HUDEP-2 (cell line): ENCODE measurements at regions not wholly inside any gene's neighbourhood (a gene's known extent, or its start where the extent isn't known, plus 50 kb on each side); places are given as distances from the start of the nearest gene placed in this dataset.

Source experiments
- DNase-seq, 76 experiments: peaks; one replicate each; lab custom pipeline; 2025; ENCODE audit not compliant: unreplicated experiment in 76 of 76; lab: John Stamatoyannopoulos, UW

DNA sequence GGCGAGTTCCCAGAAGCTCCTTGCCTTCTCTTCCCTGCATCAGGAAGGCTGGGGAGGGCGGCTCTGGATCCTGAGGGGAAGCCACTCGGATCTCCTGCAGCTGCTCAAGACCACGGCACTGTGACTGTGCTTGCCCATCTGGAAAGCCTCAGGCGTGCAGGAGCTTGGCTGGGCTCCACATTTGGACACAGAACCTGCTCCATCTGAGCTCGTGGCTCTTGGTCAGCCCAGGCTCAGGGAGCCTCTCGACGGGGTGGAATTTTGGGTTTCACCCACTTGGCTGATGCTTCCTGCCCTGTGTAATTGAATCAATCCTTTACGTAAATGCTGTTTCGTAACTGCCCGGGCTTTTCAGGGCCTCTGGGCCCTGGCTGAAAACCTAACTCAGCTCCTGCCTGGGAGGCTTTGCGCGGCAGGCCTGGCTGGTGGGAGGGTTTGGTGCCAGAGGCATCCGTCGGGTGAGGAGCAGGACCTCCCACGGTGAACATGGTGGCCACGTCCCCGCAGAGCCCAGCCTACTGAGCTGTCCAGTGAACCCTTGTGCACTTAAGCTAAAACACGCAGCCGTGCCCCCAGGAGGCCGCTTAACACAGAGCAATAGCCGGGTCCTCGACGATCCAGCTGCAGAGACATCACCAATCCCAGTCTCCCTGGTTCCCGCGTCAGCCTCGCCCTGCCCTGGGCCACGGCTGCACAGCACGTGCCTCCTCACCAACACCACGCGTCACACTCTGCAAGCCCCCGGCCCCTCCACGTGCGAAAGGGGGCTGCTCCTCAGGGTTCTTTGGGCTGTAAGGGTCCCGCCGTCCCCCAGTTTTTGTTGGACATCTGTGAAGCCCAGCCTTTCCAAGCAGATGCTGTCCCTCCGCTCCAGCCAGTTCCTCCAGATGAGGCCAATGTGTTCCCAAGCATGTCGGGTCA lies 241.0 kb downstream of the DLL1 start:
- no peak for DNase-seq

DNA sequence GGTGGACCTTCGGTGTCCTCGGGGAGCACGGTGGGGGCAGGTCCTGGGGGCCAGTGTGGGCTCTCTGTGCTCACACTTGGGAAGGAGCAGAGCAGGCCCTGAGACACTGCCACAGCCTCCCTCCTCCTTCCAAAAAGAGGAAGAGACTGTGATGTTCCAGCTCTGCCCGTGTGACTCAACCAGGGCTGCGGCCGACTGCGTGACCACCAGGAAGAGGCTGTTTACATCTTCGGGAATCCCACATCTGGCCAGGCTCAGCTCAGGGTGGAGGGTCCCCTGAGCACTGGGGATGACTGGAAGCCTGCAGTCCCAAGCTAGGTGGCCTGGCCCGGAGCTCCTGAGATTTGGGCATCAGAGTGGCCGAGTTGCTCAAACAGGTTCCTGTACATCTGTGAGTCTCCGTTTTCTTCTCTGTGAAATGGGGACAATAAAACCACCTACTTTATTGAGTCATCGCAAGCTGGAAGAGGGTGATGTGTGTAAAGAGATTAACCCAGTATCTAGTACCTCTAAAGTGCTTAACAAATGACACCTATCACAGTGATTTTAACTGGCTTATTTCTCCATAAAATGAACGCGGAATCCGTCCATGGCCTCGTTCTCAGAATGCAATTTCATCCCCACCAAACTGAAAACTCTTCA lies 242.1 kb downstream of the DLL1 start:
- DNase-seq = no peak

DNA sequence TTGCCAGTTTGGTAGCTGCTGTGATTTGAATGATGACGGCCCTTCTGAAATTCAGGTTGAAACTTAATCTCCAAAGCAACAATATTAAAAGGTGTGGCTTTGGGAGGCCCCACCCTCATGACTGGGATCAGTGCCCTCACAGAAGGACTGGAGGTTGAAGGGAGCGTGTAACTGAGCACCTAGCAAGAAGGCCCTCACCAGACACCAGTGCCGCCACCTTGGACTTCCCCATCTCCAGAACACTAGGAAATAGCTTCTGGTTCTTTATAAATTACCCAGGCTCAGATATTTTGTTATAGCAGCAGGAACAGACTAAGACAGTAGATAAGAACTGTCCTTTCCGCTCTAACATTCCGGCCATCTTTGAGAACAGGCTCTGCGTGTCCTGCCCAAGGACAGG lies 243.1 kb downstream of the DLL1 start:
- DNase-seq = no peak

DNA sequence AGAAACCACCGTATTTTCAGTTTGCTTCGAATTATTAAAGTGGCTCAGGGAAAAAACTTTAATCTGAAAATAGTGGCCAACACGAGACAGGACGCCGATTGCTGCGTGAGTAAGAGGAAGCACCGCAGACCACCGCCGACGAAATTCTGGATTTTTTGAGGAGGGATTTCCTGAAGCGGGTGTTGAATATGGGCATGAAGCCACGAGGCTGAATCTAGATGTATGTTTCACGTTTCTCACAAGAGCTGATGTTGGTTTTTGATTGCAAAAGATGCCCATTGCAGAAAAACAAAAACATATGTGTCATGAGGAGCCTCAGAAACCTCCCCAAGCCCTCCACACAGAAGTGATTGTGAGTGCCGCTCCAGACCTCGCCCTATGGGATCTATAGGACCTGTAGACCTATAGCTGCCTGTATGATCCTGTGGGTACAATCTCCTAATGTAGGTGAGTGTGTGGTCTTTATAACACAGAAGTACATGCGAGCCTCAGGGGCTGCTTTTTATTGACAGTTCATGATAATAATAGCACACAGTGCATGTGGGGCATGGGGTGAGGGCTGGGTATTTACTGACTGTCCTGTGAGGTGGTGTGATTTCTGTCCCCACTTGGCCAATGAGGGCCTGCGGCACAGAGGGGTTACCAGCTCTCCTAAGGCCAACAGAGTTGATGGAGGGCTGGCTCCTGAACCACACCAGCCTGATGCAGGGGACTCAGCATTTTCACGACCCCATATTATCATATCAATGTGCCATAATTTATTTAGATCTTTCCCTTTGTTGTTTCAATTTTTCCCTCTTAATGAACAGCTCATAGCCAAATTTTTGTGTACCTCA lies 243.9 kb downstream of the DLL1 start:
- DNase-seq = no peak

DNA sequence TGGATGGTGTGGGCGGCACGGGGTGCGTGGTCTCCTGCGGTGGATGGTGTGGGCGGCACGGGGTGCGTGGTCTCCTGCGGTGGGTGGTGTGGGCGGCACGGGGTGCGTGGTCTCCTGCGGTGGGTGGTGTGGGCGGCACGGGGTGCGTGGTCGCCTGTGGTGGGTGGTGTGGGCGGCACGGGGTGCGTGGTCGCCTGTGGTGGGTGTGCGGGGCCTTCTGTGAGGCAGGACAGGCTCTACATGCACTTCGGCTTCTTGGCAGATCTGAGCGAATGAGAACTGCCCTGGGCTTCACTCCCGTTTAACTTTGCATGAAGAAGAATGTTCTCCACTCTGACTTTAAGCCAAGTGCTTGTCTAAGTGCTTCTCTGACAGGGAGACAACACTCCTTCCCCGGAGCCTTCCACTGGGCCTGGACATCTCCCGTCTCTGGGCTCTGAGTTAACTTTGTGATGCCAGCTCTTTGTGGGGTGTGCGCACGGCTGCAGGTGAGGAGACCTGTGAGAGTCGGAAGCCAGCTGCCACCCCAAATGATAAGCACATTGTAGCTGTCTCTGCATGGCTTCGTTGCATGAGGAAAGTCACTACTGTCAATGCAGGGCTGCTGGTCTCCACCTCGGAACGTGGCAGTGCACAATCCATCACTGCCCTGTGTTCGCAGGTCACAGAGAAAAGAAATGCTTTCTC lies 244.8 kb downstream of the DLL1 start:
- no peak for DNase-seq

DNA sequence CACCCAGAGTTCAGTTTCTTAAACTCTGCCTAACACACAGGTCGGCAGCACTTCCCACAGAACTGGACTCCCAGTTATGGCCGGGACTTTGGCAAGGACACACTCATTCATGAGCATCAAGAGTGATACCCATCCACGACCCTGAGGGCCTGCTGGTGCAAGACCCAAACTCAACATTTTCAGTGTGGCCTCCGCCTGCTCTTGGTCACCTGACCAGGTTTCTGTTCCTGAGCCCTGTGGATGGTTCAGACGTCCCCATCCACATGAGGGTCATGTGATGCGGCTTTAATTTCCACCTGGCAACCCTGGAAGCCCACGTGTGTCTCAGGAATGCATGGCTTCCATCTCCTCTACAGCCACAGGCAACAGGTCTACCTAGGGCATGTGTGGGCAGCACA lies 245.3 kb downstream of the DLL1 start:
- DNase-seq = no peak

DNA sequence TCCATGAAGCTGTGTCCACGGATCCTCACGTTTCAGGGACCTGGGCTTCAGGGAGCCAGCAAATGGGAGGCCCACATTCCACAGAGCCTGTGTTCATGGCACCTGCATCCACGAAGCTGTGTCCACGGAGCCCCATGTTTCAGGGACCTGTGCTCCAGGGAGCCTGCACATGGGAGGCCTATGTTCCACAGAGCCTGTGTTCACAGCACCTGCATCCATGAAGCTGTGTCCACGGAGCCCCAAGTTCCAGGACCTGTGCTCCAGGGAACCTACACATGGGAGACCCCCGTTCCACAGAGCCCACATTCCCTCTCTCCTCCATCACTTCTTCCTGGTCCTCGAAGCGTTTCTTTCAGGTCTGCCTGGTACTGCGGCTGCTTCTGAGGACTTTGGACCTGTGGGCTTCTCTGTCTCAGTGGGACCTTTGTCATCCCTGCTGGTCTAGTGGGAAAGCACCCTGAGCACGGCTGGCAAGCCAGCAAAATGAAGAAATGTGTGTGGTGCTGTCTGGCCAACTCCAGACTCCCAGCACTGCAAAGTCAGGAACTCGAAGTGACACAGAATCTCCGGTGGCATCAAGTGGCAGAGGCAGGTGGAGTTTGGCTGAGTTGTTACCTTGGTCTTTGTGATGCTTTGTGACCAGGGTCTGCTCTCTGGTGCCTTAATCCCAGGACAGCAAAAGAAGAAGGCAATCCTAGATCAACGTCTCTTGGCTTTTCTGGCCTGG lies 245.9 kb downstream of the DLL1 start:
- no peak for DNase-seq

DNA sequence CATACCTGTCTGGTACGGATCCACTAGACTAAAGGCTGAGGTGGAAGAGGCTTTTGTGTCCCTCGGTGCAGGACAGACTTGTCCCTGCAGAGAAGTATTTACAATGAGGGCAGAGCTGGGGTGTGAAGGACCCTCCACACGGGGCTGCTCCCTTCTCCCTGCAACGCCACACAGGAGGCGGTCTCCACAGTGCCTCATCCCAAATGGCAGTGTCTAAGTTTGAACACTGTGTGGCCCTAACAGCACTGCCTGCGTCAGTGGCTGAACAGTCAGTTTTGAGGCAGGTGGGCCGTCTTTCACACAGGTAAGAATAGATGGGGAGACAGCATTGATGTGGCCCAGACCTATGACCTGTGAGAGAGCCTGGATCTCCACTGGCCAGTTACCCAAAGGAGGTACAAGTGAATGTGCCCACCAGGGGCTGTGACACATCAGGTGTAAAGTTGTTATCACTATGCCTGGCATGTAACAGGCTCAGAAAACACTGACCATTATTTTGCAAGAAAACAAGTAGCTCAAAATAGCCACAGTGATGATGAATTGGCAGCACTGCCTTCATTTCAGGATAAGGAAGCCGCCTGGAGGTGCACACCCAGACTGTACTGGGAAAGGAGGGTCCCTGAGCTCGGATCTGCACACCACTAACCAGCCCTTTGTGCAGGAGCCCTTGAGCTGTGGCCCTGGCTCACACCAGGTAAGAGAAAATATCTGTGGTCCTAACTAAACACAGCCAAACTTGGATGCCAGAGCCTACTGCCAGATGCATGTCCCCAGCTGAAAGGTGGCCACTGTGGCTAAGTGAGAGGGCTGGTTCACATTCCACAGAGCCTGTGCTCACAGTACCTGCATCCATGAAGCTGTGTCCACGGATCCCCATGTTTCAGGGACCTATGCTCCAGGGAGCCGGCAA lies 246.7 kb downstream of the DLL1 start:
- DNase-seq = no peak

DNA sequence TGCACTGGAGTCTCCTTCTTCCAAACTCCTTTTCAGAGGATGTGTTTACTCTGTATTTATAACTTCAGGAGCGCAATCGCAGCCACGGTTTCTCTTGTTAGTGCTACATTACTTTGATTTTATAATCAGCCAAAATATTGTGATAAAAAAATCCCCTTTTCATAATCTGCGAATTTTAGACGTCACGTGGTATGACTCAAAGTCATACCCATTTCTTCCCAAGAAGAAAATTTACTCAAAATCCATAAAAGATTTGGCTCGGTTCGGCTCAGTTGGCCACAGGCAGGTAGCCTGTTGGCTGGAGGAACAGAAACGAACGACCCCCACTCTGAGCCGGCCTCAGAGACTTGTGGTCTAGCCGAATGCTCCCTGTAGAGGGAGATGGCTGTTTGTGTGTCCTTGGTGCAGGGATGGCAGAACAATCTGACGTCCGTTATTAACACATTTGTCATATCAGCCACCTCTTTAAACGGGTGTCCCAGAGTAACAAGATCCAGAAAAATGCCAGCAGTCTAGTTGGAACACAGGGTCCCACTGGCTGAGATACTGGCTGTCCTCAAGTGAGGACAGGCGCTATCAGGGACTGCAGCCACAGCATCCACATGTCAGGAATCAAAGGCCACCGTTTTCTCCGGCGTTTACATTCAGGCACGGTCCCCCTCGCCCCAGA lies 247.6 kb downstream of the DLL1 start:
- DNase-seq = no peak

DNA sequence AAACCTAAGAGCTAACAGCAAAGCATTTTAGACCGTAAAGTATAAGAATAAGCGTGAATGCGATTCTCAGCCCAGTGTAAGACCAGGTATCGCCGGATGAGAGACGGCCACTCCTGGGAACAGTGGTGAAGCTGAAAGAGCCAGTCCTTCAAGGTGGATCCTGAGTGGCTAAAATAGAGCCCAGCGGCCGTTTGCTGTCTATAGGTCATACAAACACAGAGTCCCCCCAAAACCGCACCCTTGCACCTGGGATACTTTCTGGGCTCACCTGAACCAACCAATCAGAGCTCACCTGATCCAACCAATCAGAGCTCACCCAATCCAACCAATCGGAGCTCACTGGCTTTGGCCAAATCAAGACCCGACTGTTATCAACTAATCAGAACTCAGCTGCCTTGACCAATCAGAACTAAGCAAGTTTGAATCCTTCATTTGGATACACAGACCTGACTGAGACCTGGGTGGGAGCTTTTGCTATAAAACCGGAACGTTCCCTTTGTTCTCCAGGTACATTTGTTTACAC lies 248.2 kb downstream of the DLL1 start:
- DNase-seq = no peak

DNA sequence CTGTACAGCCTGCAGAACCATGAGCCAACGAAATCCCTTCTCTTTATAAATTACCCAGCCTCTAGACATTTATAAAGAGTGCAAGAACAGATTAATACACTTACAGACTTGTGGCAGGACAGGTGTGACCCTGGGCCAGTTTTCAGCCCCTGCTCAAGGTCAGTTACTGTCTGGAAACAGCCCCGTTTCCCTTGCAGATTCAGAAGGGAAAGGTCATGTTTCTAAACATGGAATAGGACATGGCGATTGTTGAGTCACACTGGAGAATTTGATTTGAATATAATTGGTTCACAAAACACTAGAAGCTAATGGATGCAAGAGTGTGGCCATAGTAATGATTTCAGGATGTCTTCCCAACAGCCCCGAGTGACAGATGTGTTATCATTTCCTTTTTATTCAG lies 248.8 kb downstream of the DLL1 start:
- no peak for DNase-seq

DNA sequence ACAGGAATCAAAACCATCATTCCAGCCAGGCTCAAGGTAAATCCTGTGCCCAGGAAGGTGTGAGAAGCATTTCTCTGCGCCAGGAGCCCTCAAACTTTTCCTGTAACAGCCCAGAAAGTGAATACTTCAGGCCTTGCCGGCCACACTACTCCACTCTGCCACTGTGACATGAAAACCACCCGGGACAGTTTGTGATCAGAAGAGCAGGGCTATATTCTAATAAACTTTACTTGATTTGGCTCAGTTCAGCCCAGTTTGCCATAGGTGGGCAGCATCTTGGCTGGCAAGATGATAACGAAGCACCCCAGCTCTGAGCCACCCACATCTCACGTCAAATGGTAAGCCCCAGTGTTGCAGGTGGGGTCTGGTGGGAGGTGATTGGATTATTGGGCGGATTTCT lies 249.4 kb downstream of the DLL1 start:
- no peak for DNase-seq

DNA sequence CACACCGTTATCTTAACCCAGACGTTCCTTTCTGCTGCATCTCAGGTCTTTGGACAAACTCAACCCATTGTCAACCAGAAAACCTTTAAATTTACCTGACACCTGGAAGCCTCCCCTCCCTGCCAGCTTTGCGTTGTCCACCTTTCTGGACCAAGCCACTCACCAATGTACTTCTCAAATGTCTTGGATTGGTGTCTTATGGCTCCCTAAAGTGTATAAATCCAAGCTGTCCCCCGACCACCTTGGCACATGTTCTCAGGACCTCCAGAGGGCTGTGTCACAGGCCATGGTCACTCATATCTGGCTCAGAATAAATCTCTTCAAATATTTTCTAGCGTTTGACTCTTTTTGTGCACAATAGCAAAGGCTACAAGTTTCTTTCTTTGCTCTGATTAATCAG lies 250.0 kb downstream of the DLL1 start:
- no peak for DNase-seq

DNA sequence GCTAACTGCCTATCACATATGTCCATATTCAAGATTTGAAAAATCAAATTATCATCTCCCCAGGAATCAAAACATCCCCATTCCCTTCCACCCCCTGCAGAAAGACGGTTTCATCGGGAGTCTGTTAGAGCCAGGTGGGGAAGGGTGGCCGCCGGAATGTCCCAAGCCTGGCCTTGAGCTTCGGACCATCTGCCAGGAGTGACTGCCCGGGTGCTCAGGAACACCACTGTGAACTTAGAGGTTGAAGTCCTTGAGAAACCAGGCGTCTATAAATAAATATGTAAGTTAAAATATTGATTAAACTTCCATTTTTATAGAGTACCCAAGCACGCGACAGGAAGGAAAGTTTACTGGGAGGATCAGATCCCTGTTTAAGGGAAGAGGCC lies 250.8 kb downstream of the DLL1 start:
- no peak for DNase-seq

DNA sequence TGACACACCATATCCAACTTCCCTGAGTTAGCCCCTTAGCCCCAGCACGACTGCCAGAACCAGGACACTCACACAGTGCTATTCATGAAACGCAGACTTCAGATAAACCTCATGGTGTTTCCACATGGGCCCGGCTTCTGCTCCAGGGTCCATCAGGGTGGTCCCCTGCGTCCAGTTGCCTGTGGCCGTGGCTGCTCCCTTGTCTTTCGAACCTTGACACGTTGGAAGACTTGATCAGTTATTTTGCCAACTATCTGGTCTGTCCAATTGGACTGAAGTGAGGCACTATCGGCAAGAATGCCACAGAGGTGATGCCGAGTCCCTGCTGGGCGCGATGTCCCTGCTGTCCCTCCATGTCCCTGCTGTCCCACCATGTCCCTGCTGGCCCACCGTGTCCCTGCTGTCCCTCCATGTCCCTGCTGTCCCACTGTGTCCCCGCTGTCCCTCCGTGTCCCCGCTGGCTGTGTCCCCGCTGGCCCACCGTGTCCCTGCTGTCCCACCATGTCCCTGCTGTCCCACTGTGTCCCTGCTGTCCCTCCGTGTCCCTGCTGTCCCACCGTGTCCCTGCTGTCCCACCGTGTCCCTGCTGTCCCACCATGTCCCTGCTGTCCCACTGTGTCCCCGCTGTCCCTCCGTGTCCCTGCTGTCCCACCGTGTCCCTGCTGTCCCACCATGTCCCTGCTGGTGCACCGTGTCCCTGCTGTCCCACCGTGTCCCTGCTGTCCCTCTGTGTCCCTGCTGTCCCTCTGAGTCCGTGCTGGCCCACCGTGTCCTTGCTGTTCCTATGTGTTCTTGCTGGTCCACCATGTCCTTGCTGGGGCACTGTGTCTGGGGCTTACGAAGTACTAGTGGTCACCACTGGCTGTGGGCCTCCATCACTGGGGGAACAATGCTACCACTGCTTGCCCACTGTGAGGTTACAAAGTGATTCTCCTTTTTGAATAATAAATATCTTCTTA lies 251.4 kb downstream of the DLL1 start:
- no peak for DNase-seq

DNA sequence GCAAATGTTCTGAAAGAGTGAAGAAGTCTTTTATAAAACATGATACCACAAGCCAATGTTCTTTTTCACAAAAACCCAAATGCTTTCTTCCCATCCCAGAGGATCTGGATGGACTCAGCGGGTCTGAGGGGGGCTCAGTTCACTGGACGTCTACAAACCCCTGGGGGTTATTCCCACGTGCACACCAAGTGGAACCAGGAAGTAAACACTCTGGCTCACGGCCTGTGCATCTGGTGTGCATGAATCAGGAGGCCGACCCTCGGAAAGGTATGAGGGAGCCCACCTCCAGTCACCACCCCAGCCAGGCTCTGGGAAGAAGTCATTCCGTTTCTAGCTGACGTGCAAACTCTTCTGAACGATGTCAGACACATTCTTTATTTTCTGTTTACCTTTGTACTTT lies 252.2 kb downstream of the DLL1 start:
- no peak for DNase-seq

DNA sequence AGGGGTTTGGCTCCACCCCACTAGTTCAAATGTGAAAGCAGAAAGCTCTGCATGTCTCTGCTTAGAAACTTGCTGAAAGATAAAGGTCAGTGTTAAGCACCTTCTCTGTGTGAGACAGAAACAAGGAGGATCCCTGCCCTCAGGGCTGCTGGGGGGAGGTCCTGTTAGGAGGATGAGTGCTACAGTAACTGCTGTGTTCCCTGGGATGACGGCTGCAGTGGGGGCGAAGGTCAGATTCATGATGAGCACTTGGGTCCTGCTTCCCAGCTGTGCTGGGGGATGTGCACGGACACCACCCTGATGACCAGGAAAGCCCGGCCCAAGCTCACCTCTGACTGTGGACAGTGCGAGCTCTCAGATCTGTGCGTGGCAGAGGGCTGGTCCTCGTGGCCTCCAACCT lies 252.6 kb downstream of the DLL1 start:
- DNase-seq = no peak
